IMR-90 (cell line): ENCODE measurements at regions not wholly inside any gene's neighbourhood (a gene's known extent, or its start where the extent isn't known, plus 50 kb on each side); places are given as distances from the start of the nearest gene placed in this dataset.

Experiments used
- ATAC-seq: fragments of 200-7000 bp; cut with Tn5 transposase; 2 replicates; pipeline ENCODE4 v1.9.1; 2020; ENCODE audit warnings: low read depth, mild to moderate bottlenecking, moderate library complexity
- BruUV-seq: library from RNA; stranded (reverse); fragments of 400-500 nt; replicated peaks from 2 replicates; lab custom pipeline; 2021; lab: Mats Ljungman, UMichigan
- CTCF ChIA-PET: fragments of 300-600 bp; formaldehyde crosslinking; extraction: SDS; loops from one replicate; lab custom pipeline; 2021; ENCODE audit warnings: antibody characterized with exemption; lab: Yijun Ruan, JAX
- POLR2A ChIA-PET: fragments of 300-600 bp; sonication (Branson Sonifier 250); formaldehyde crosslinking; loops from one replicate; lab custom pipeline; 2022; ENCODE audit warnings: antibody characterized with exemption; ENCODE audit not compliant: unreplicated experiment; lab: Charles Lee
- DNase-seq: peaks from one replicate; pipeline ENCODE4 v3.0.0; 2013
- H2AFZ ChIP-seq: replicated peaks from 2 replicates; pipeline ENCODE3; 2013; ENCODE audit warnings: low read length, mild to moderate bottlenecking; ENCODE audit not compliant: poor library complexity
- H2AK5ac ChIP-seq: 2 replicates; pipeline ENCODE4 v1.6.1; 2013; ENCODE audit warnings: low read depth, low read length, inconsistent platforms
- H2AK9ac ChIP-seq: replicated peaks from 2 replicates; pipeline ENCODE3; 2013; ENCODE audit warnings: mild to moderate bottlenecking, low read depth, low read length, moderate library complexity; ENCODE audit not compliant: poor library complexity
- H2BK120ac ChIP-seq: 2 replicates; pipeline ENCODE4 v1.6.1; 2013; ENCODE audit warnings: low read depth, low read length, inconsistent platforms
- H2BK15ac ChIP-seq: 3 replicates; pipeline ENCODE4 v1.6.1; 2013; ENCODE audit warnings: low read depth, low read length, inconsistent platforms
- H2BK20ac ChIP-seq: 2 replicates; pipeline ENCODE4 v1.6.1; 2013; ENCODE audit warnings: low read depth, mild to moderate bottlenecking, inconsistent platforms, low read length, moderate library complexity
- H2BK5ac ChIP-seq: 2 replicates; pipeline ENCODE4 v1.6.1; 2013; ENCODE audit warnings: mild to moderate bottlenecking, low read depth, low read length, inconsistent platforms; ENCODE audit not compliant: poor library complexity, severe bottlenecking
- H3K14ac ChIP-seq: replicated peaks from 2 replicates; pipeline ENCODE4 v1.6.1; 2013; ENCODE audit warnings: low read depth, low read length, inconsistent platforms
- H3K18ac ChIP-seq: 2 replicates; pipeline ENCODE4 v1.6.1; 2013; ENCODE audit warnings: low read depth, low read length, control low read depth
- H3K23ac ChIP-seq: 2 replicates; pipeline ENCODE4 v1.6.1; 2013; ENCODE audit warnings: low read depth, low read length, inconsistent platforms
- H3K27ac ChIP-seq: 2 replicates; pipeline ENCODE4 v1.5.1; 2013; ENCODE audit warnings: mild to moderate bottlenecking, control low read depth, low read length; ENCODE audit not compliant: insufficient read depth
- H3K27me3 ChIP-seq: 2 replicates; pipeline ENCODE4 v1.6.1; 2013; ENCODE audit warnings: low read length; ENCODE audit not compliant: control insufficient read depth, insufficient read depth
- H3K36me3 ChIP-seq: 2 replicates; pipeline ENCODE4 v1.6.1; 2013; ENCODE audit warnings: low read length, mixed read lengths; ENCODE audit not compliant: control insufficient read depth, insufficient read depth
- H3K4ac ChIP-seq: 2 replicates; pipeline ENCODE4 v1.6.1; 2013; ENCODE audit warnings: low read depth, low read length, inconsistent platforms
- H3K4me1 ChIP-seq: 2 replicates; pipeline ENCODE4 v1.6.1; 2013; ENCODE audit warnings: low read length, mixed read lengths; ENCODE audit not compliant: control insufficient read depth, insufficient read depth
- H3K4me2 ChIP-seq: 2 replicates; pipeline ENCODE4 v1.6.1; 2013; ENCODE audit warnings: low read depth, mild to moderate bottlenecking, control low read depth, low read length, moderate library complexity
- H3K4me3 ChIP-seq: 2 replicates; pipeline ENCODE4 v1.5.1; 2013; ENCODE audit warnings: low read depth, mild to moderate bottlenecking, control low read depth, low read length, moderate library complexity; ENCODE audit not compliant: insufficient read depth
- H3K56ac ChIP-seq: 2 replicates; pipeline ENCODE4 v1.6.1; 2013; ENCODE audit warnings: low read length, inconsistent platforms; ENCODE audit not compliant: insufficient read depth; ENCODE audit errors: extremely low read depth
- H3K79me1 ChIP-seq, 2 experiments: 2 replicates each; pipeline ENCODE4 v1.6.1; 2013; ENCODE audit warnings: low read length in 2 of 2, inconsistent platforms in 1 of 2, low read depth in 1 of 2
- H3K9ac ChIP-seq: 2 replicates; pipeline ENCODE4 v1.6.1; 2013; ENCODE audit warnings: low read depth, low read length, control low read depth
- H3K9me1 ChIP-seq: 2 replicates; pipeline ENCODE4 v1.6.1; 2013; ENCODE audit warnings: low read length, inconsistent platforms; ENCODE audit not compliant: insufficient read depth
- H3K9me3 ChIP-seq: 2 replicates; pipeline ENCODE4 v1.6.1; 2013; ENCODE audit warnings: low read length; ENCODE audit not compliant: control insufficient read depth, insufficient read depth
- H4K20me1 ChIP-seq: 2 replicates; pipeline ENCODE4 v1.6.1; 2013; ENCODE audit warnings: low read length, inconsistent platforms; ENCODE audit not compliant: insufficient read depth
- H4K5ac ChIP-seq: 2 replicates; pipeline ENCODE4 v1.6.1; 2013; ENCODE audit warnings: mild to moderate bottlenecking, low read depth, low read length, control low read depth
- H4K8ac ChIP-seq, 2 experiments: 2 replicates each; pipeline ENCODE4 v1.6.1; 2013; ENCODE audit warnings: low read depth in 2 of 2, low read length in 2 of 2, control low read depth in 1 of 2, inconsistent platforms in 1 of 2
- H4K91ac ChIP-seq: 2 replicates; pipeline ENCODE4 v1.6.1; 2013; ENCODE audit warnings: low read depth, low read length, inconsistent platforms; ENCODE audit not compliant: insufficient read depth
- CEBPB ChIP-seq: IDR thresholded peaks from 2 replicates; pipeline ENCODE4 v1.6.1; 2012; ENCODE audit warnings: low read depth, low read length, improper control_type of control experiment
- MXI1 ChIP-seq: IDR thresholded peaks from 2 replicates; pipeline ENCODE4 v1.6.1; 2012; ENCODE audit warnings: low read depth, mild to moderate bottlenecking, low read length, moderate library complexity, borderline replicate concordance
- WGBS, 2 experiments: methylation state at CpG; one replicate each; pipeline versions ENCODE4 v1.1.5 to v1.1.7; 2013; ENCODE audit warnings: missing lambda C conversion rate in 2 of 2; ENCODE audit not compliant: insufficient read length in 1 of 2; ENCODE audit errors: extremely low coverage in 2 of 2; 5-methylcytosine and 5-hydroxymethylcytosine counted together
- dilution Hi-C: fragments of 300-500 bp; cut with HindIII; formaldehyde crosslinking; loops from one replicate; pipeline ENCODE4 v1.14.3; 2018; ENCODE audit warnings: low sequenced_read_pairs; ENCODE audit not compliant: unreplicated experiment
- in situ Hi-C: fragments of 300-500 bp; cut with MboI; formaldehyde crosslinking; loops from 3 replicates; pipeline ENCODE4 v1.14.3; 2019; ENCODE audit warnings: low sequenced_read_pairs, inconsistent platforms, mixed read lengths
- intact Hi-C: fragments of 100-400 bp; cut with micrococcal nuclease; formaldehyde crosslinking; loops from 2 replicates; pipeline ENCODE4 v1.10.0; 2022

DNA sequence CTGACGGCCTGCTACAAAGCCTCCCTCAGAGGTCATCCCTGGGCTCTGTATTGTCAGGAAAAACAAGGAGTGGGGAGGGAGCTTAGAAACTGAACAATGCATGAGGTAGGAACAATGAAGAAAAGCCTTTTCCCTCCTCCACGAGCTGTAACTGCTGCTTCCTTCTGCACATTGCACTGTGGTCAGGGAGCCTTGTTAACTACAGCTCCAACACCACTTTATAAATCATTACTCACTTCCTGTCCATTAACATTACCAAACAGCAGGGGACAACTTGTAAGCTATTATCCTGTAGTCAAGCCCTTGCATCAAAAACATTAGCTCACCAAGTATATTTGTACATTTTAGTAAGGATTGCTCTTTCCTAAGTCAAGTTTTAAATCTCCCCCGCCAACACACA lies 336.0 kb upstream of the NR5A2 start:
- H3K23ac ChIP-seq: no peak overlapping the region; the same call in 1 of the 2 replicates
- H4K20me1 ChIP-seq: no peaks in the 10 kb centered on the region
- no peaks in the 10 kb centered on the region for H3K9me3 ChIP-seq
- H2BK15ac ChIP-seq: 0 out of 3 replicates have a peak overlapping the region, but pooled peaks have one; percentile 31
- H3K79me1 ChIP-seq: no peaks in the 10 kb centered on the region
- peak overlapping the region; percentile 57 for H4K91ac ChIP-seq
- peak overlapping the region; percentile 12 for H2AFZ ChIP-seq
- dilution Hi-C loops (no loop called here), in situ Hi-C loops (no loop called here), intact Hi-C loops (no loop called here)
- no peak overlapping the region for H2AK5ac ChIP-seq
- WGBS, 2 experiments: 100% methylated on average over 1 of the region's 3 CpGs; no CpG with 5 or more reads in 1 of the 2 experiments
- peaks cover 9% of the 10 kb centered on the region for H3K4me1 ChIP-seq
- no peaks in the 10 kb centered on the region for H3K27me3 ChIP-seq
- no peaks in the 10 kb centered on the region for H3K36me3 ChIP-seq
- peak overlapping the region; percentile 88 for H2BK120ac ChIP-seq
- H3K9me1 ChIP-seq: no peaks in the 10 kb centered on the region; the same call in 1 of the 2 replicates
- H4K5ac ChIP-seq: no peak overlapping the region
- BruUV-seq: no TSS peak
- H2BK5ac ChIP-seq: no peak overlapping the region
- H2BK20ac ChIP-seq: peak overlapping the region; percentile 81
- ATAC-seq (peak; percentile 66), DNase-seq (peak; percentile 82)
- H3K14ac ChIP-seq: peak overlapping the region; percentile 48; the same call in 1 of the 2 replicates
- no peak overlapping the region; the same call in 1 of the 2 replicates for H3K56ac ChIP-seq
- H3K4ac ChIP-seq: peak overlapping the region; percentile 71
- no peak overlapping the region for H3K9ac ChIP-seq
- peak overlapping the region; percentile 13; the same call in 1 of the 2 replicates for H3K18ac ChIP-seq
- peak; percentile 49; the same call in 1 of the 2 replicates for TF ChIP-seq CEBPB
- no peak for TF ChIP-seq MXI1
- peak overlapping the region; percentile 38 for H3K4me2 ChIP-seq
- H3K27ac ChIP-seq: peak overlapping the region; percentile 4; the same call in 1 of the 2 replicates
- POLR2A ChIA-PET: no interaction called here
- no peak overlapping the region for H2AK9ac ChIP-seq
- H3K4me3 ChIP-seq: no peak overlapping the region
- CTCF ChIA-PET: no interaction called here
- H4K8ac ChIP-seq: no peak overlapping the region
